NB4 (cell line): ENCODE measurements at regions not wholly inside any gene's neighbourhood (a gene's known extent, or its start where the extent isn't known, plus 50 kb on each side); places are given as distances from the start of the nearest gene placed in this dataset.

ENCODE experiments used
- DNase-seq: peaks from one replicate; pipeline ENCODE4 v3.0.0; 2010; ENCODE audit warnings: low read depth
- H3K4me3 ChIP-seq: one replicate; pipeline ENCODE4 v1.5.1; 2011; ENCODE audit warnings: mild to moderate bottlenecking, low read depth, low read length, moderate library complexity
- MYC ChIP-seq: IDR thresholded peaks from 2 replicates; pipeline ENCODE4 v1.6.1; 2011; ENCODE audit warnings: low read depth, low read length
- POLR2A ChIP-seq: IDR thresholded peaks from 2 replicates; pipeline ENCODE4 v1.6.1; 2011; ENCODE audit warnings: mild to moderate bottlenecking; ENCODE audit not compliant: insufficient read length; ENCODE audit errors: extremely low read depth
- TF ChIP-seq, protein P1 (sequence below): IDR thresholded peaks from 2 replicates; pipeline ENCODE4 v1.6.1; 2011; ENCODE audit warnings: low read depth, low read length
- TF ChIP-seq, protein P2 (sequence below): IDR thresholded peaks from one replicate; pipeline ENCODE4 v1.5.1; 2012; ENCODE audit warnings: low read depth, low read length

DNA sequence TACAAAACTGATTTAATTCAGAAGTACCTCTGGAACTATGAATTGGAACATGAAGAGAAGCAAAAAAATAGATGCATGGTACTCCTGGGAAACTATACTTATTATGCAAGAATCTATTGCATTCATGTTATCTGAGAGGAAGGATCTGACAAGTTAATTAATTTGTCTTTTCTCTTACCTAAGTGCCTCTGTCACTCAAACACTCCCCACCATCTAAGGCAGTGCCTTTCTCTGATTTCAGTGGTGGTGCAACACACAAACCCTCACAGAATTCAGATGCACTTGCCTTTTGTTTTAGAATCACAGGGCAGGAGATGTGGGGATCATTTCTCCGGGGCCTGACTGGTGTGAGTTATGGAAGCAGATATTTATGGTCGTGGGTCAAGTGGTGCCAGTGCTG, 52.5 kb upstream of the C9orf72 start:
- no peak overlapping the region for H3K4me3 ChIP-seq
- no peak for DNase-seq
- TF ChIP-seq, protein P1, sequence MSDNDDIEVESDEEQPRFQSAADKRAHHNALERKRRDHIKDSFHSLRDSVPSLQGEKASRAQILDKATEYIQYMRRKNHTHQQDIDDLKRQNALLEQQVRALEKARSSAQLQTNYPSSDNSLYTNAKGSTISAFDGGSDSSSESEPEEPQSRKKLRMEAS, result no peak
- no peak for TF ChIP-seq MYC
- TF ChIP-seq, protein P2, sequence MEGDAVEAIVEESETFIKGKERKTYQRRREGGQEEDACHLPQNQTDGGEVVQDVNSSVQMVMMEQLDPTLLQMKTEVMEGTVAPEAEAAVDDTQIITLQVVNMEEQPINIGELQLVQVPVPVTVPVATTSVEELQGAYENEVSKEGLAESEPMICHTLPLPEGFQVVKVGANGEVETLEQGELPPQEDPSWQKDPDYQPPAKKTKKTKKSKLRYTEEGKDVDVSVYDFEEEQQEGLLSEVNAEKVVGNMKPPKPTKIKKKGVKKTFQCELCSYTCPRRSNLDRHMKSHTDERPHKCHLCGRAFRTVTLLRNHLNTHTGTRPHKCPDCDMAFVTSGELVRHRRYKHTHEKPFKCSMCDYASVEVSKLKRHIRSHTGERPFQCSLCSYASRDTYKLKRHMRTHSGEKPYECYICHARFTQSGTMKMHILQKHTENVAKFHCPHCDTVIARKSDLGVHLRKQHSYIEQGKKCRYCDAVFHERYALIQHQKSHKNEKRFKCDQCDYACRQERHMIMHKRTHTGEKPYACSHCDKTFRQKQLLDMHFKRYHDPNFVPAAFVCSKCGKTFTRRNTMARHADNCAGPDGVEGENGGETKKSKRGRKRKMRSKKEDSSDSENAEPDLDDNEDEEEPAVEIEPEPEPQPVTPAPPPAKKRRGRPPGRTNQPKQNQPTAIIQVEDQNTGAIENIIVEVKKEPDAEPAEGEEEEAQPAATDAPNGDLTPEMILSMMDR, result no peak
- TF ChIP-seq POLR2A, result no peak

DNA sequence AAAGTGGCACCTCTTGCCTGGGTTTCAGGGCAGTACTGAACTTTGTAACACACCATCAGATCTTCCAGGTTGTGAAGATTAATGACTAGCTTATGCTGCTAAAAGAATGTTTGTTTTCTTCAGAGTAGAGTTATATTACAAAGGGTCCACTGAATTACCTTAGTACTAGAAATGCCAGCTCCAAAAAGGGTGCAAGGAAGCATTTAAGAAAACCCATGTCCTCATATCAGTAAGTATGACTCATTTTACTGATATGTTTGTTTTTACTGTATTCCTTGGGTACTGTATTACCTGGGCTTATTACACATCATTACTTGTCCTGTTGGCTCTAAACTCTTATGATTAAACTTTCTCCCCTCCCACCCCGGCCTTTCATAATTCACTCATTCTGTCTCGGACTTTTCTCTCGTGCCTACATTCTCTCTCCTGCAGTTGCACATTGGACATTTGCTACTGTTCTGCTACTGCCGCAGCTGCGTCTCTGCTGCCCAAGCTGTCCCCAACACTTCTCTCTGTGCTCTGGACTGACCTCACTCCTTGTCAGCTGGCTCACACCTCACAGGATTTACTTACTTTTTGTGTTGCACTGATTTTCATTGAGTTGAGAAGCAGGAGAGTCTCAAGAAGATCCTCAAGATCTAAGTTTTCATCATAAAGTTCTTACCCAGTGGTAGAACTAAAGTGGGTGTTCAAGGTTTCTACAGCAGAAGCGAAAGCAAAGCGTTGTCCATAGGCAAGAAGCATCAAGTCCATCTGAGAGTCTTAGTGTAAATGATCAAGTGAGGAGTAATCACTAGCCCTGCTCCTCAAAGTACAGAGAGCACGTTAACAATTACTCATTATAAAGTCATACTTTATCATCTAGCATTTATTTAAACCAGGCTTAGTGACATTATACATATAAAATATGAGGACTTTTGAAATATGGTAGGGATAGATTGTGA, 53.2 kb upstream of the C9orf72 start:
- no peak overlapping the region for H3K4me3 ChIP-seq
- no peak for DNase-seq
- no peak for TF ChIP-seq MYC
- TF ChIP-seq, protein P2, result no peak
- TF ChIP-seq POLR2A, result no peak
- TF ChIP-seq, protein P1, result no peak

DNA sequence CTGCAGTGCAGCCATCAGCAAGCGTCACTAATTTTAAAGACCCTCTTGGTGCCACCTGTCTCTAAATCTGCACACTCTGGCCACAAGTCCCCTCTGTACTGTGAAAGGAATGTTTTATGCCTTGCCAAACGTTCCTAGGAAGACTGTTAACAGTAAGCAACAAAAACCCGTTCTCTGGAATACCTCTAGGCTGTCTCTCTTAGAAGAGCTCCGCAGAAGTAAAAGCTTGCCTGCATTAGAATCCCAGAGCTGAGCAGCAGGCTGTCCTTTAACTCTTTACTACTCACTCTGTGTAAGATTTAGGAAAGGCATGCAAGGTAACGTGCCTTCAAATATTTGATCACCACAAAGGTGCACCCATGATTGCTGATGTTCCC, 53.9 kb upstream of the C9orf72 start:
- TF ChIP-seq, protein P1, result no peak
- no peak for TF ChIP-seq POLR2A
- no peak for TF ChIP-seq MYC
- TF ChIP-seq, protein P2, result no peak
- no peak overlapping the region for H3K4me3 ChIP-seq
- no peak for DNase-seq

DNA sequence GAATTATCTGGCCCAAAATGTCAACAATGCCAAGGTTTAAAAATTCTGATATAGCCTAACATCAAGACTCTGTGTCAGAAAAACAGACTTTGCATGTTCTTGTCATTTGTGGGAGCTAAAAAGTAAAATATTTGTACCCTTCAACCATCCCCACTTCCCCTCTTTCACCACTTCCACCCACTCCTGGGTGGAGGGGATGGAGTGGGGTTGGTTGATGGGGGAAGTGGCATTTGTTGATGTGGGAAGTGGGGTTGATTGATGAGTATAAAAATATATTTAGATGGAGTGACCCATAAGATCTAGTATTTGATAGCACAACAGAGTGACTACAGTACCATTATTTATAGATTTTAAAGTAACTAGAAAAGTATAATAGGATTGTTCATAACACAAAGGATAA, 55.0 kb upstream of the C9orf72 start:
- H3K4me3 ChIP-seq, result no peak overlapping the region
- no peak for DNase-seq
- TF ChIP-seq, protein P1, result no peak
- TF ChIP-seq POLR2A, result no peak
- no peak for TF ChIP-seq MYC
- TF ChIP-seq, protein P2, result no peak

DNA sequence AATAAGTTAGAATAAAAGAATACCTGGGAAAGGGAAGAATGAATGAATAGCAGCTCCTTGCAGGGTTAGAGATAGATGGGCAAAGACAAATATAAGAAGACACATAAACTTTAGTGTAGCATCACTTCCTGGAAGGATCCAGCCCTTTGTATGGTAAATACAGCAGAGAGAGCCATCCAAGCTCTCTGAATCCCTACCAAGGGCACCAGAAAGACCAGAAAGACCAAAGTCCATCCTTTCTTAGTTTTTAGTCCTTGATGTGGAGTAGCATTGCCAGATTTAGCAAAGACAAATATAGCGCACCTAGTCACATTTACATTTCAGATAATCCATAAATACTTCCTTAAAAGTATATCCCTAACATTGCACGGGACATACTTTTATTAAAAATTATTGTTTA, 56.1 kb upstream of the C9orf72 start:
- DNase-seq, result no peak
- TF ChIP-seq, protein P2, result no peak
- TF ChIP-seq POLR2A, result no peak
- TF ChIP-seq, protein P1, result no peak
- no peak for TF ChIP-seq MYC
- H3K4me3 ChIP-seq, result no peak overlapping the region
